IPS-18a (cell line): ENCODE measurements at regions not wholly inside any gene's neighbourhood (a gene's known extent, or its start where the extent isn't known, plus 50 kb on each side); places are given as distances from the start of the nearest gene placed in this dataset.

Experiments used
- H3K27ac ChIP-seq: one replicate; pipeline ENCODE4 v1.5.1; 2013; ENCODE audit warnings: low read length
- H3K27me3 ChIP-seq: one replicate; pipeline ENCODE4 v1.6.1; 2013; ENCODE audit warnings: mild to moderate bottlenecking, low read length; ENCODE audit not compliant: control insufficient read depth, insufficient read depth
- H3K36me3 ChIP-seq: one replicate; pipeline ENCODE4 v1.6.1; 2013; ENCODE audit warnings: low read depth, low read length; ENCODE audit not compliant: control insufficient read depth
- H3K4me1 ChIP-seq: one replicate; pipeline ENCODE4 v1.6.1; 2013; ENCODE audit warnings: low read depth, low read length; ENCODE audit not compliant: control insufficient read depth
- H3K4me3 ChIP-seq: one replicate; pipeline ENCODE4 v1.5.1; 2013; ENCODE audit warnings: low read length
- H3K9ac ChIP-seq: one replicate; pipeline ENCODE4 v1.6.1; 2013; ENCODE audit warnings: mild to moderate bottlenecking, low read length, moderate library complexity
- H3K9me3 ChIP-seq: one replicate; pipeline ENCODE4 v1.6.1; 2013; ENCODE audit warnings: low read depth, low read length; ENCODE audit not compliant: control insufficient read depth

DNA sequence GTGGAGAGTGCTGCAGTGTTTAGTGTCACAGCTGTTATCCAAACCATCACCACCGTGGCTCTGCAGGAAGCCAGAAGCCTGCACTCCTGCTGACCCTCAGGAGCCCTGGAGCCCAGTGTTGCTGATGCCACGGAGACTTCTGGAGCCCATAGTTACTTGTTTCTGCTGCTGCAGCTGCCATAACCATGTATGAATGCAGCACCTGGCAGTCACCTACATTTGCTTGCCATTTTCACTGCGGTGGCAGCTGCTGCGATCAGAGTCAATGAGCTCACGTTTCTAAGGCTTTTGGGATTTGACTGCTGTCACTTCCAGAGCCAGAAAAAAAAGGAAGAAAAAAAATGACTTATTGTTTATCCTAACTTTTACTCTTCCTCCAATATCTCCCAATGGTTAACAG, 299.2 kb upstream of the THRB start:
- H3K9me3 ChIP-seq, result no peaks in the 10 kb centered on the region
- H3K9ac ChIP-seq, result no peak overlapping the region
- H3K27ac ChIP-seq, result no peak overlapping the region
- no peaks in the 10 kb centered on the region for H3K27me3 ChIP-seq
- H3K4me3 ChIP-seq, result no peak overlapping the region
- H3K4me1 ChIP-seq, result no peaks in the 10 kb centered on the region
- no peaks in the 10 kb centered on the region for H3K36me3 ChIP-seq

- no peaks in the 10 kb centered on the region for H3K27me3 ChIP-seq
- no peaks in the 10 kb centered on the region for H3K9me3 ChIP-seq
- H3K27ac ChIP-seq, result no peak overlapping the region
Measured at GRCh38 chr3:24802614-24803013, 308.0 kb upstream of the THRB start.

GRCh38 chr3:24804095-24804494, 309.4 kb upstream of the THRB start:
- H3K4me3 ChIP-seq, result no peak overlapping the region
- H3K9me3 ChIP-seq, result no peaks in the 10 kb centered on the region
- H3K36me3 ChIP-seq, result no peaks in the 10 kb centered on the region
- H3K4me1 ChIP-seq, result peaks cover 9% of the 10 kb centered on the region
- no peak overlapping the region for H3K9ac ChIP-seq
- no peaks in the 10 kb centered on the region for H3K27me3 ChIP-seq
- no peak overlapping the region for H3K27ac ChIP-seq

More at GRCh38 chr3:24802614-24803013, 308.0 kb upstream of the THRB start:
- Histone ChIP-seq H3K36me3 (no peaks in the 10 kb centered on the region), H3K4me1 (no peaks in the 10 kb centered on the region), H3K4me3 (no peak overlapping the region), H3K9ac (no peak overlapping the region)

GRCh38 chr3:24810881-24811280, 316.2 kb upstream of the THRB start:
- no peak overlapping the region for H3K27ac ChIP-seq
- H3K4me3 ChIP-seq, result no peak overlapping the region
- no peak overlapping the region for H3K9ac ChIP-seq
- peaks cover 9% of the 10 kb centered on the region for H3K4me1 ChIP-seq
- no peaks in the 10 kb centered on the region for H3K36me3 ChIP-seq
- no peaks in the 10 kb centered on the region for H3K9me3 ChIP-seq
- H3K27me3 ChIP-seq, result no peaks in the 10 kb centered on the region

- H3K9ac ChIP-seq, result no peak overlapping the region
- H3K36me3 ChIP-seq, result no peaks in the 10 kb centered on the region
- H3K27me3 ChIP-seq, result no peaks in the 10 kb centered on the region
- H3K9me3 ChIP-seq, result no peaks in the 10 kb centered on the region
- no peak overlapping the region for H3K4me3 ChIP-seq
- peaks cover 9% of the 10 kb centered on the region for H3K4me1 ChIP-seq
- H3K27ac ChIP-seq, result no peak overlapping the region
Measured at GRCh38 chr3:24812116-24812515, 317.5 kb upstream of the THRB start.

DNA sequence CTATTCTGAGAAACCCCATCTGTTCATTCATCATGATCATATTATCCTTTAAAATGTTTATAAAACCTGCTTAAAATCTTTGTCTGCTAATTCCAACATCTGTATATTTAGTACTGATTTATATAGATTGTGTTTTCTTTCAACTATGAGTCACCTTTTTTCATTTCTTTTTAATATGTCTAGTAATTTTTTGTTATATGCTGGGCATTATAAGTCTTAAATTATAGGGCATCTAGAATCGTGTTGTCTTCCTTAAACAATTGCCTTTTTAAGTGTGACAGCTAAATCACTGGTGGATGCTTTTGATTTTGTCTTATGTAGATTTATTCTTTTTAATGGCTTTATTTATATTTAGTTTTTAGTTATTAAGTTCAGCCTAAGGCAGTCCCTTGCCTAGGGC, 323.4 kb upstream of the THRB start:
- Histone ChIP-seq H3K4me3 (no peak overlapping the region), H3K36me3 (no peaks in the 10 kb centered on the region)

GRCh38 chr3:24828011-24828410, 333.4 kb upstream of the THRB start:
- H3K9me3 ChIP-seq, result no peaks in the 10 kb centered on the region
- no peak overlapping the region for H3K4me3 ChIP-seq
- peaks cover 6% of the 10 kb centered on the region for H3K4me1 ChIP-seq
- H3K9ac ChIP-seq, result no peak overlapping the region
- H3K27me3 ChIP-seq, result peaks cover 61% of the 10 kb centered on the region
- no peak overlapping the region for H3K27ac ChIP-seq
- no peaks in the 10 kb centered on the region for H3K36me3 ChIP-seq

More for the DNA sequence above, 323.4 kb upstream of the THRB start:
- Histone ChIP-seq H3K27me3 (no peaks in the 10 kb centered on the region), H3K9me3 (no peaks in the 10 kb centered on the region), H3K4me1 (no peaks in the 10 kb centered on the region), H3K9ac (no peak overlapping the region), H3K27ac (no peak overlapping the region)

GRCh38 chr3:24828551-24828950, 333.9 kb upstream of the THRB start:
- Histone ChIP-seq H3K9me3 (no peaks in the 10 kb centered on the region), H3K27ac (no peak overlapping the region), H3K36me3 (no peaks in the 10 kb centered on the region), H3K27me3 (peaks cover 66% of the 10 kb centered on the region), H3K9ac (no peak overlapping the region), H3K4me1 (peaks cover 6% of the 10 kb centered on the region), H3K4me3 (peak overlapping the region; percentile 69)

GRCh38 chr3:24829011-24829581, 334.4 kb upstream of the THRB start:
- Histone ChIP-seq H3K4me1 (peaks cover 6% of the 10 kb centered on the region), H3K36me3 (no peaks in the 10 kb centered on the region), H3K27me3 (peaks cover 69% of the 10 kb centered on the region), H3K9ac (no peak overlapping the region), H3K9me3 (no peaks in the 10 kb centered on the region), H3K4me3 (peak overlapping the region; percentile 69), H3K27ac (no peak overlapping the region)

DNA sequence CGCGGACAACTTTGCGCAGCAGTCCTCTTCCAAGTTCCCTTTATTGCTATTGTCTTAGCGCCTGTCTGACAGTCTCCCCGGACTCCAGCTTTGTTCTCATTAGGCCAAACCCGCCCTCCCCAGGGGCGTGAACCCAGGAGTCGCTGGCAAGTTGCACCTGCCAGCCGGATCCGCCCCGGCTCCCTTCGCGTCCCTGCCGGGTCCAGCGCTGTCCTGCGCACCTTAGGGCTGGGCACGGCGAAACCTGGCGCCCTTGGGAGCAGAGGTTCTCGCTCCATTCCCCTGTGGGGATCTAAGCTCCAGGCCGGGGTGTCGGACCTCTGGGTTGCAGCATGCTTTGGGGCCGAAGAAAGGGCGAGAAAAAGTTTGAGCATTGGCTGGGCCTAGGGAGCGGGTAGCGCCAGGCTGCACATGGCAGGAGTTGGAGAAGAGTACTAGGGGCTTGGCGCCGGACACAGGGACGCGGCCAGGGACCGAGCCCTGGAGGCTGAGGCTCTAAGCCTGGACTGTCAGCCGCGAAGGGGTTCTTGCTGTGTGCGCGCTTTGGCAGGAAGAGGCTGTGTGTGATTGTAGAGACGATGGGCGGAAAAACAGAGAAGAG, 335.1 kb upstream of the THRB start:
- peaks cover 69% of the 10 kb centered on the region for H3K27me3 ChIP-seq
- H3K36me3 ChIP-seq, result no peaks in the 10 kb centered on the region
- no peak overlapping the region for H3K27ac ChIP-seq
- no peaks in the 10 kb centered on the region for H3K9me3 ChIP-seq
- no peak overlapping the region for H3K9ac ChIP-seq
- peaks cover 6% of the 10 kb centered on the region for H3K4me1 ChIP-seq
- H3K4me3 ChIP-seq, result peak overlapping the region; percentile 69

- Histone ChIP-seq H3K36me3 (no peaks in the 10 kb centered on the region), H3K27ac (no peak overlapping the region), H3K9me3 (no peaks in the 10 kb centered on the region), H3K9ac (no peak overlapping the region), H3K27me3 (peaks cover 69% of the 10 kb centered on the region), H3K4me3 (peak overlapping the region; percentile 69), H3K4me1 (peaks cover 6% of the 10 kb centered on the region)
Measured at GRCh38 chr3:24830230-24831152, 335.8 kb upstream of the THRB start.
